Fibroblast of lung (primary cell): ENCODE measurements at regions not wholly inside any gene's neighbourhood (a gene's known extent, or its start where the extent isn't known, plus 50 kb on each side); places are given as distances from the start of the nearest gene placed in this dataset.

Source experiments
- DNase-seq, 2 donors: peaks; one replicate each; pipeline versions ENCODE4 v3.0.0 to v3.0.0-alpha.2; 2010; ENCODE audit warnings: low read depth in 2 of 2
- H2AFZ ChIP-seq: 2 replicates; pipeline ENCODE4 v1.5.1; 2012; ENCODE audit warnings: low read length, control low read depth, inconsistent platforms
- H3K27ac ChIP-seq: 2 replicates; pipeline ENCODE4 v1.5.1; 2011; ENCODE audit warnings: low read length, control low read depth; ENCODE audit not compliant: insufficient read depth
- H3K27me3 ChIP-seq: 2 replicates; pipeline ENCODE4 v1.5.1; 2011; ENCODE audit warnings: mild to moderate bottlenecking, low read length; ENCODE audit not compliant: control insufficient read depth, insufficient read depth
- H3K36me3 ChIP-seq: 2 replicates; pipeline ENCODE4 v1.5.1; 2011; ENCODE audit warnings: low read length; ENCODE audit not compliant: control insufficient read depth, insufficient read depth
- H3K4me1 ChIP-seq: 2 replicates; pipeline ENCODE4 v1.5.1; 2011; ENCODE audit warnings: low read length; ENCODE audit not compliant: control insufficient read depth, insufficient read depth; ENCODE audit errors: extremely low read depth
- H3K4me2 ChIP-seq: 2 replicates; pipeline ENCODE4 v1.5.1; 2011; ENCODE audit warnings: low read length, control low read depth; ENCODE audit not compliant: insufficient read depth; ENCODE audit errors: extremely low read depth
- H3K4me3 ChIP-seq, 4 experiments: fragments of 200-600 bp in 1 of 4; sonication (generic) in 1 of 4; replicated peaks in 1 of 4; 2 replicates each; pipeline ENCODE4 v1.5.1; 2011 to 2016; ENCODE audit warnings: low read length in 4 of 4, low read depth in 3 of 4, mild to moderate bottlenecking in 3 of 4, control low read depth in 2 of 4, inconsistent platforms in 1 of 4, mixed read lengths in 1 of 4; ENCODE audit not compliant: insufficient read depth in 1 of 4; ENCODE audit errors: control extremely low read depth in 1 of 4
- H3K79me2 ChIP-seq: 2 replicates; pipeline ENCODE4 v1.5.1; 2012; ENCODE audit warnings: mild to moderate bottlenecking, low read length, inconsistent platforms; ENCODE audit not compliant: control insufficient read depth, insufficient read depth
- H3K9ac ChIP-seq: 2 replicates; pipeline ENCODE4 v1.5.1; 2011; ENCODE audit warnings: mild to moderate bottlenecking, low read length, control low read depth; ENCODE audit not compliant: insufficient read depth
- H3K9me3 ChIP-seq: 2 replicates; pipeline ENCODE4 v1.5.1; 2012; ENCODE audit warnings: low read depth, low read length; ENCODE audit not compliant: control insufficient read depth, insufficient read depth
- H4K20me1 ChIP-seq: 2 replicates; pipeline ENCODE4 v1.5.1; 2011; ENCODE audit warnings: low read length; ENCODE audit not compliant: control insufficient read depth, insufficient read depth; ENCODE audit errors: extremely low read depth
- CTCF ChIP-seq, 2 donors: IDR thresholded peaks in 1 of 2; conservative IDR thresholded peaks in 1 of 2; 1 replicate in 1 of 2; 2 replicates in 1 of 2; pipeline ENCODE4 v1.5.1; 2011 to 2012; ENCODE audit warnings: low read length in 2 of 2, control low read depth in 1 of 2, inconsistent platforms in 1 of 2, low read depth in 1 of 2, mild to moderate bottlenecking in 1 of 2
- EZH2 ChIP-seq: IDR thresholded peaks from 2 replicates; pipeline ENCODE4 v1.5.1; 2012; ENCODE audit warnings: low read length, control low read depth, mild to moderate bottlenecking; ENCODE audit errors: missing control alignments

- H3K4me1 ChIP-seq, result no peaks in the 10 kb centered on the region
- no peaks in the 10 kb centered on the region for H4K20me1 ChIP-seq
- H3K9me3 ChIP-seq, result no peaks in the 10 kb centered on the region
- H3K9ac ChIP-seq, result no peak overlapping the region
- no peak overlapping the region for H3K4me2 ChIP-seq
- no peak overlapping the region for H3K4me3 ChIP-seq
- no peak overlapping the region for H2AFZ ChIP-seq
- no peak for TF ChIP-seq CTCF (conservative IDR thresholded peaks at IDR 0.05 in 1 of 2, IDR thresholded peaks at IDR 0.05 in 1 of 2; ENCODE audit: low read depth in 1 of 2, low read length in 2 of 2)
- TF ChIP-seq EZH2, result no peak
- no peaks in the 10 kb centered on the region for H3K27me3 ChIP-seq
- no peaks in the 10 kb centered on the region for H3K79me2 ChIP-seq
- DNase-seq, result peak; percentile 55 to 81
- H3K36me3 ChIP-seq, result no peaks in the 10 kb centered on the region
- H3K27ac ChIP-seq, result no peak overlapping the region
These were observed 67.5 kb upstream of the SCG2 start for GRCh38 chr2:223669453-223670225.

- Histone ChIP-seq H3K36me3 (no peaks in the 10 kb centered on the region), H3K79me2 (no peaks in the 10 kb centered on the region), H3K27ac (no peak overlapping the region), H3K4me1 (no peaks in the 10 kb centered on the region), H3K4me2 (no peak overlapping the region), H4K20me1 (no peaks in the 10 kb centered on the region), H2AFZ (no peak overlapping the region), H3K9me3 (no peaks in the 10 kb centered on the region), H3K9ac (no peak overlapping the region), H3K4me3 (no peak overlapping the region), H3K27me3 (no peaks in the 10 kb centered on the region)
- DNase-seq, result peak in 1 of 2 donors; percentile 82
- TF ChIP-seq CTCF (conservative IDR thresholded peaks at IDR 0.05 in 1 of 2, IDR thresholded peaks at IDR 0.05 in 1 of 2; ENCODE audit: low read depth in 1 of 2, low read length in 2 of 2) (no peak), EZH2 (no peak)
These were observed 66.3 kb upstream of the SCG2 start for GRCh38 chr2:223668302-223668998.

GRCh38 chr2:223654384-223654915 lies 52.3 kb upstream of the SCG2 start:
- Histone ChIP-seq H3K4me3 (no peak overlapping the region), H3K79me2 (no peaks in the 10 kb centered on the region), H3K9ac (no peak overlapping the region), H3K9me3 (no peaks in the 10 kb centered on the region), H3K4me1 (no peaks in the 10 kb centered on the region), H3K4me2 (no peak overlapping the region), H4K20me1 (no peaks in the 10 kb centered on the region), H3K27ac (no peak overlapping the region), H3K27me3 (no peaks in the 10 kb centered on the region), H2AFZ (no peak overlapping the region), H3K36me3 (no peaks in the 10 kb centered on the region)
- peak; percentile 56 to 79 for DNase-seq
- TF ChIP-seq EZH2 (no peak), CTCF (conservative IDR thresholded peaks at IDR 0.05 in 1 of 2, IDR thresholded peaks at IDR 0.05 in 1 of 2; ENCODE audit: low read depth in 1 of 2, low read length in 2 of 2) (no peak)
